Neural cell (in vitro differentiated cells): ENCODE measurements at regions not wholly inside any gene's neighbourhood (a gene's known extent, or its start where the extent isn't known, plus 50 kb on each side); places are given as distances from the start of the nearest gene placed in this dataset.

Experiments used
- H2AFZ ChIP-seq: fragments of 200-600, 300-800 bp; sonication (generic), shearing (Covaris generic); 2 replicates; pipeline ENCODE4 v1.6.0; 2014; ENCODE audit warnings: low read depth, mild to moderate bottlenecking, antibody characterized with exemption, low read length, moderate library complexity
- H3F3A ChIP-seq: fragments of 200-600 bp; shearing (Covaris generic); 2 replicates; pipeline ENCODE4 v1.6.1; 2016; ENCODE audit warnings: mild to moderate bottlenecking, moderate library complexity, mixed read lengths, antibody characterized with exemption, low read length; ENCODE audit not compliant: insufficient read depth, poor library complexity, severe bottlenecking
- H3K27ac ChIP-seq: fragments of 200-600, 300-800 bp; sonication (generic), shearing (Covaris generic); 2 replicates; pipeline ENCODE4 v1.5.1; 2014; ENCODE audit warnings: mild to moderate bottlenecking, low read length, moderate library complexity
- H3K27me3 ChIP-seq: fragments of 300-800, 200-600 bp; sonication (generic), shearing (Covaris generic); 2 replicates; pipeline ENCODE4 v1.6.0; 2014; ENCODE audit warnings: mild to moderate bottlenecking, low read depth, low read length, moderate library complexity; ENCODE audit not compliant: insufficient read depth
- H3K36me3 ChIP-seq: fragments of 300-800, 200-600 bp; sonication (generic), shearing (Covaris generic); 2 replicates; pipeline ENCODE4 v1.5.1; 2014; ENCODE audit warnings: mild to moderate bottlenecking, antibody characterized with exemption, low read length, moderate library complexity; ENCODE audit not compliant: insufficient read depth
- H3K4me2 ChIP-seq: fragments of 300-800, 200-600 bp; sonication (generic), shearing (Covaris generic); 2 replicates; pipeline ENCODE4 v1.6.0; 2014; ENCODE audit warnings: mild to moderate bottlenecking, low read length
- H3K4me3 ChIP-seq: fragments of 300-800, 200-600 bp; sonication (generic), shearing (Covaris generic); 2 replicates; pipeline ENCODE4 v1.5.1; 2014; ENCODE audit warnings: mild to moderate bottlenecking, low read length, moderate library complexity
- H3K79me2 ChIP-seq: fragments of 200-600 bp; shearing (Covaris generic); replicated peaks from 2 replicates; pipeline ENCODE4 v1.6.0; 2014; ENCODE audit warnings: mild to moderate bottlenecking, low read length, moderate library complexity; ENCODE audit not compliant: insufficient read depth
- H3K9ac ChIP-seq: fragments of 300-800, 200-600 bp; sonication (generic), shearing (Covaris generic); 2 replicates; pipeline ENCODE4 v1.6.1; 2016; ENCODE audit warnings: mild to moderate bottlenecking, low read length, mixed read lengths
- H3K9me2 ChIP-seq: fragments of 200-600 bp; shearing (Covaris generic); 2 replicates; pipeline ENCODE4 v1.6.1; 2016; ENCODE audit warnings: mild to moderate bottlenecking, low read length, mixed read lengths; ENCODE audit not compliant: insufficient read depth
- H3K9me3 ChIP-seq: fragments of 200-600, 300-800 bp; sonication (generic), shearing (Covaris generic); 2 replicates; pipeline ENCODE4 v1.6.1; 2016; ENCODE audit warnings: mild to moderate bottlenecking, mixed run types, low read length, moderate library complexity, mixed read lengths
- H4K20me1 ChIP-seq: fragments of 200-600 bp; shearing (Covaris generic); 2 replicates; pipeline ENCODE4 v1.6.1; 2016; ENCODE audit warnings: mild to moderate bottlenecking, mixed run types; ENCODE audit not compliant: insufficient read depth
- CTCF ChIP-seq: fragments of 450-650 bp; IDR thresholded peaks from 2 replicates; pipeline ENCODE4 v1.5.1; 2014; ENCODE audit warnings: antibody characterized with exemption, mild to moderate bottlenecking, moderate library complexity; ENCODE audit not compliant: poor library complexity, severe bottlenecking
- EP300 ChIP-seq: fragments of 450-650 bp; conservative IDR thresholded peaks from 2 replicates; pipeline ENCODE4 v1.6.1; 2014; ENCODE audit warnings: antibody characterized with exemption, mild to moderate bottlenecking, moderate library complexity; ENCODE audit not compliant: poor library complexity, severe bottlenecking
- EZH2 ChIP-seq: fragments of 200-600, 300-800 bp; shearing (Covaris generic), sonication (generic); IDR thresholded peaks from 2 replicates; pipeline ENCODE4 v1.6.1; 2014; ENCODE audit warnings: antibody characterized with exemption, low read length, borderline replicate concordance, mild to moderate bottlenecking; ENCODE audit not compliant: insufficient read depth, poor library complexity, severe bottlenecking
- MXI1 ChIP-seq: fragments of 450-650 bp; conservative IDR thresholded peaks from 2 replicates; pipeline ENCODE4 v1.6.1; 2014; ENCODE audit warnings: antibody characterized with exemption, mild to moderate bottlenecking; ENCODE audit not compliant: poor library complexity, severe bottlenecking
- POLR2AphosphoS5 ChIP-seq: IDR thresholded peaks from 2 replicates; pipeline ENCODE4 v1.6.1; 2012
- RAD21 ChIP-seq: fragments of 450-650 bp; conservative IDR thresholded peaks from 2 replicates; pipeline ENCODE4 v1.6.1; 2014; ENCODE audit warnings: antibody characterized with exemption, mild to moderate bottlenecking, moderate library complexity
- REST ChIP-seq: IDR thresholded peaks from 2 replicates; pipeline ENCODE4 v1.6.1; 2012; ENCODE audit warnings: borderline replicate concordance
- SMC3 ChIP-seq: fragments of 450-650 bp; conservative IDR thresholded peaks from 2 replicates; pipeline ENCODE4 v1.6.1; 2014; ENCODE audit warnings: antibody characterized with exemption, mild to moderate bottlenecking, moderate library complexity; ENCODE audit not compliant: poor library complexity
- TAF1 ChIP-seq: IDR thresholded peaks from 2 replicates; pipeline ENCODE4 v1.6.1; 2012; ENCODE audit warnings: low read depth

GRCh38 chr17:52235516-52235915 is 77.0 kb upstream of the CA10 start:
- Histone ChIP-seq H3K9ac (no peak overlapping the region), H3F3A (no peaks in the 10 kb centered on the region), H3K27me3 (no peaks in the 10 kb centered on the region), H3K4me3 (no peak overlapping the region), H3K36me3 (no peaks in the 10 kb centered on the region), H2AFZ (no peak overlapping the region), H4K20me1 (no peaks in the 10 kb centered on the region), H3K4me2 (no peak overlapping the region), H3K9me3 (no peaks in the 10 kb centered on the region), H3K79me2 (no peaks in the 10 kb centered on the region), H3K9me2 (no peaks in the 10 kb centered on the region), H3K27ac (no peak overlapping the region)
- TF ChIP-seq SMC3 = no peak
- no peak for TF ChIP-seq EP300
- TF ChIP-seq MXI1 = no peak
- no peak for TF ChIP-seq TAF1
- TF ChIP-seq RAD21 = no peak
- no peak for TF ChIP-seq EZH2
- TF ChIP-seq POLR2AphosphoS5 = no peak
- no peak for TF ChIP-seq CTCF
- no peak for TF ChIP-seq REST

GRCh38 chr17:52233632-52234031 is 75.1 kb upstream of the CA10 start:
- H3K27me3 ChIP-seq = no peaks in the 10 kb centered on the region
- H3K9me3 ChIP-seq = no peaks in the 10 kb centered on the region

More at GRCh38 chr17:52233632-52234031, 75.1 kb upstream of the CA10 start:
- no peak overlapping the region for H3K4me3 ChIP-seq
- H2AFZ ChIP-seq = no peak overlapping the region
- H3F3A ChIP-seq = no peaks in the 10 kb centered on the region
- H3K79me2 ChIP-seq = no peaks in the 10 kb centered on the region
- no peaks in the 10 kb centered on the region for H3K36me3 ChIP-seq
- no peaks in the 10 kb centered on the region for H3K9me2 ChIP-seq
- no peak overlapping the region for H3K9ac ChIP-seq
- H3K27ac ChIP-seq = no peak overlapping the region
- no peaks in the 10 kb centered on the region for H4K20me1 ChIP-seq
- no peak overlapping the region for H3K4me2 ChIP-seq
- TF ChIP-seq EZH2 (no peak), SMC3 (no peak), REST (no peak), MXI1 (no peak), RAD21 (no peak), EP300 (no peak)
